ENCODE measurements at regions not wholly inside any gene's neighbourhood (a gene's known extent, or its start where the extent isn't known, plus 50 kb on each side); places are given as distances from the start of the nearest gene placed in this dataset.

DNA sequence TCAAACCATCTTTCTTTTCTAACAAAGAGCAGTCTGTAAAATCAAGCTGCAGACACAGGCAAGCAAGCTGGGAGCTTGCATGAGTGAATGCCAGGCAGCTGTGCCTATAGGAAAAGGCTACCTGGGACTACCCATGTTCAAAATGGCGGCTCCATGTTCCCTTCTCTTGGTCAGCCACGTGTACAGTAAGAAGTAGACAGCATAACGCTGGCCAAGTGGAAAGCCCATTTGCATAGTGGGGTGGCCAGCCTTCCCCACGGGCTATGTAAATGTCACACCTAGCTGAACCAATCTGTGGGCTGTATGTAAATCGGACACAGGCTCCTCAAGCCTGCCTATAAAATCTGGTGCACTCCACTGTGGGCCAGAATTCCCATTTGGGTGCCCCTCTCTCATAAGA is 117.1 kb downstream of the SYT10 start:
- Histone ChIP-seq H3K4me3 (replicated peaks in 1 of 3; ENCODE audit: insufficient read depth in 1 of 3, low read depth in 1 of 3, low read length in 3 of 3) (no peak overlapping the region), H3K27ac (ENCODE audit: insufficient read depth, low read depth, low read length) (no peak overlapping the region), H3K9ac (replicated peaks; ENCODE audit: extremely low read depth, insufficient read depth, low read length) (no peak overlapping the region), H3K9me3 (replicated peaks; ENCODE audit: control insufficient read depth, insufficient read depth, low read length) (no peaks in the 10 kb centered on the region), H3K4me1 (ENCODE audit: control insufficient read depth, extremely low read depth, insufficient read depth, low read length) (no peaks in the 10 kb centered on the region), H3K36me3 (ENCODE audit: control insufficient read depth in 2 of 2, extremely low read depth in 1 of 2, insufficient read depth in 2 of 2, low read length in 2 of 2) (no peaks in the 10 kb centered on the region), H3K4me2 (ENCODE audit: insufficient read depth, low read length) (no peak overlapping the region), H3K27me3 (ENCODE audit: control insufficient read depth in 2 of 2, insufficient read depth in 2 of 2, low read length in 2 of 2) (no peaks in the 10 kb centered on the region), H4K20me1 (replicated peaks; ENCODE audit: control insufficient read depth, extremely low read depth, insufficient read depth, low read length) (no peaks in the 10 kb centered on the region), H3K9me1 (replicated peaks; ENCODE audit: control insufficient read depth, extremely low read depth, insufficient read depth, low read length) (no peaks in the 10 kb centered on the region), H2AFZ (ENCODE audit: low read depth, low read length) (no peak overlapping the region), H3K79me2 (ENCODE audit: control insufficient read depth, insufficient read depth, low read length) (no peaks in the 10 kb centered on the region)
- dilution Hi-C loops (cut with MboI; ENCODE audit: extremely low pct_ligation_motif_present, low sequenced_read_pairs) (no loop called here), intact Hi-C loops (cut with micrococcal nuclease) (no loop called here)
- ChIA-PET CTCF (no interaction called here), POLR2A (no interaction called here)
- no TSS peak for BruUV-seq (replicated peaks)
- TF ChIP-seq EZH2 (IDR thresholded peaks at IDR 0.05; ENCODE audit: borderline replicate concordance, low read depth, low read length, severe bottlenecking) (no peak), FOS (IDR thresholded peaks at IDR 0.05; ENCODE audit: borderline replicate concordance, insufficient read depth, low read length) (no peak), JUN (IDR thresholded peaks at IDR 0.05; ENCODE audit: borderline replicate concordance, insufficient read depth, insufficient read length, low read depth) (no peak), POLR2AphosphoS5 (IDR thresholded peaks at IDR 0.05; ENCODE audit: insufficient read depth, low read depth, low read length) (no peak), POLR2A (IDR thresholded peaks at IDR 0.05; ENCODE audit: low read depth, low read length) (no peak), MYC (IDR thresholded peaks at IDR 0.05; ENCODE audit: low read depth, low read length) (no peak)
- TF ChIP-seq, protein P1, sequence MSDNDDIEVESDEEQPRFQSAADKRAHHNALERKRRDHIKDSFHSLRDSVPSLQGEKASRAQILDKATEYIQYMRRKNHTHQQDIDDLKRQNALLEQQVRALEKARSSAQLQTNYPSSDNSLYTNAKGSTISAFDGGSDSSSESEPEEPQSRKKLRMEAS (IDR thresholded peaks at IDR 0.05; ENCODE audit: insufficient read depth, insufficient read length) = no peak
- TF ChIP-seq, protein P2, sequence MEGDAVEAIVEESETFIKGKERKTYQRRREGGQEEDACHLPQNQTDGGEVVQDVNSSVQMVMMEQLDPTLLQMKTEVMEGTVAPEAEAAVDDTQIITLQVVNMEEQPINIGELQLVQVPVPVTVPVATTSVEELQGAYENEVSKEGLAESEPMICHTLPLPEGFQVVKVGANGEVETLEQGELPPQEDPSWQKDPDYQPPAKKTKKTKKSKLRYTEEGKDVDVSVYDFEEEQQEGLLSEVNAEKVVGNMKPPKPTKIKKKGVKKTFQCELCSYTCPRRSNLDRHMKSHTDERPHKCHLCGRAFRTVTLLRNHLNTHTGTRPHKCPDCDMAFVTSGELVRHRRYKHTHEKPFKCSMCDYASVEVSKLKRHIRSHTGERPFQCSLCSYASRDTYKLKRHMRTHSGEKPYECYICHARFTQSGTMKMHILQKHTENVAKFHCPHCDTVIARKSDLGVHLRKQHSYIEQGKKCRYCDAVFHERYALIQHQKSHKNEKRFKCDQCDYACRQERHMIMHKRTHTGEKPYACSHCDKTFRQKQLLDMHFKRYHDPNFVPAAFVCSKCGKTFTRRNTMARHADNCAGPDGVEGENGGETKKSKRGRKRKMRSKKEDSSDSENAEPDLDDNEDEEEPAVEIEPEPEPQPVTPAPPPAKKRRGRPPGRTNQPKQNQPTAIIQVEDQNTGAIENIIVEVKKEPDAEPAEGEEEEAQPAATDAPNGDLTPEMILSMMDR (IDR thresholded peaks at IDR 0.05; ENCODE audit: extremely low read depth in 1 of 2, insufficient read depth in 1 of 2, low read depth in 1 of 2, low read length in 2 of 2) = no peak
- DNase-seq (ENCODE audit: low read depth, low spot score) = no peak
- FAIRE-seq = no peak
